ENCODE measurements at regions not wholly inside any gene's neighbourhood (a gene's known extent, or its start where the extent isn't known, plus 50 kb on each side); places are given as distances from the start of the nearest gene placed in this dataset.

DNA sequence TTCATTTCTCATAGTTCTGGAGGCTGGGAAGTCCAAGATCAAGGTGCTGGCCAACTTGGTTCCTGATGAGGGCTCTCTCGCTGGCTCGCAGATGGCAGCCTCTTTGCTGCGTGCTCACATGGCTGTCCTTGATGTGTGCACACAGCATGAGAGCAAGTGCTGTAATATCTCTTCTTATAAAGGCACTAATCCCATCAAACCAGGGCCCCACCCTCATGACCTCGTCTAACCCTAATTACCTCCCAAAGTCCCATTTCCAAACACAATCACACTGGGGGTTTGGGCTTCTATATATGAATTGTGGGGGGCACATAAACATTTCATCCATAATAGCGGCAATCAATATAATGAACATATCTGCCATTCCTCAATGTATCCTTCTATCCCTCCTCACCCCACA, 1062.1 kb downstream of the BRD1 start:
- Histone ChIP-seq H4K20me1 (ENCODE audit: insufficient read depth, low read length) (no peaks in the 10 kb centered on the region), H3K9me3 (ENCODE audit: low read length) (no peaks in the 10 kb centered on the region), H3K27me3 (ENCODE audit: control insufficient read depth in 1 of 2, insufficient read depth in 2 of 2, low read length in 2 of 2) (no peaks in the 10 kb centered on the region), H3K9ac (ENCODE audit: insufficient read depth, low read depth, low read length) (no peak overlapping the region), H3K4me3 (replicated peaks in 1 of 3; ENCODE audit: insufficient read depth in 1 of 3, low read depth in 2 of 3, low read length in 3 of 3) (no peak overlapping the region), H3K36me3 (replicated peaks in 1 of 2; ENCODE audit: control insufficient read depth in 1 of 2, insufficient read depth in 2 of 2, low read length in 2 of 2) (no peaks in the 10 kb centered on the region), H3K4me1 (ENCODE audit: insufficient read depth, low read length) (peaks cover 6% of the 10 kb centered on the region; the same call in 1 of the 2 replicates), H3K4me2 (ENCODE audit: low read depth, low read length) (no peak overlapping the region), H3K79me2 (ENCODE audit: insufficient read depth, low read length) (no peaks in the 10 kb centered on the region), H2AFZ (ENCODE audit: low read length) (no peak overlapping the region), H3K27ac (ENCODE audit: extremely low read length, insufficient read depth, low read length) (no peak overlapping the region)
- CTCF ChIA-PET (ENCODE audit: low intra/inter-chr PET ratio, low total read pairs): no interaction called here
- in situ Hi-C loops (cut with HindIII; ENCODE audit: extremely low pct_ligation_motif_present, low pct_unique_long_range_greater_than_20kb) (no loop called here), intact Hi-C loops (cut with micrococcal nuclease; ENCODE audit: unreplicated experiment) (no loop called here)
- no peak for FAIRE-seq
- POLR2A ChIA-PET: no interaction called here
- no peak for DNase-seq (ENCODE audit: low spot score)
- no TSS peak for BruUV-seq (replicated peaks)
- no peak for ATAC-seq
- WGBS (ENCODE audit: low lambda C conversion rate): 76% methylated on average over 5 of the region's 5 CpGs
- TF ChIP-seq ZNF264 (CRISPR knock-in tag; IDR thresholded peaks at IDR 0.05): peak; percentile 96
- TF ChIP-seq, protein P1, sequence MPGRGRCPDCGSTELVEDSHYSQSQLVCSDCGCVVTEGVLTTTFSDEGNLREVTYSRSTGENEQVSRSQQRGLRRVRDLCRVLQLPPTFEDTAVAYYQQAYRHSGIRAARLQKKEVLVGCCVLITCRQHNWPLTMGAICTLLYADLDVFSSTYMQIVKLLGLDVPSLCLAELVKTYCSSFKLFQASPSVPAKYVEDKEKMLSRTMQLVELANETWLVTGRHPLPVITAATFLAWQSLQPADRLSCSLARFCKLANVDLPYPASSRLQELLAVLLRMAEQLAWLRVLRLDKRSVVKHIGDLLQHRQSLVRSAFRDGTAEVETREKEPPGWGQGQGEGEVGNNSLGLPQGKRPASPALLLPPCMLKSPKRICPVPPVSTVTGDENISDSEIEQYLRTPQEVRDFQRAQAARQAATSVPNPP (CRISPR knock-in tag; IDR thresholded peaks at IDR 0.05): no peak
- peak; percentile 79; the same call in 1 of the 2 replicates for TF ChIP-seq ZNF564 (CRISPR knock-in tag; IDR thresholded peaks at IDR 0.05)

DNA sequence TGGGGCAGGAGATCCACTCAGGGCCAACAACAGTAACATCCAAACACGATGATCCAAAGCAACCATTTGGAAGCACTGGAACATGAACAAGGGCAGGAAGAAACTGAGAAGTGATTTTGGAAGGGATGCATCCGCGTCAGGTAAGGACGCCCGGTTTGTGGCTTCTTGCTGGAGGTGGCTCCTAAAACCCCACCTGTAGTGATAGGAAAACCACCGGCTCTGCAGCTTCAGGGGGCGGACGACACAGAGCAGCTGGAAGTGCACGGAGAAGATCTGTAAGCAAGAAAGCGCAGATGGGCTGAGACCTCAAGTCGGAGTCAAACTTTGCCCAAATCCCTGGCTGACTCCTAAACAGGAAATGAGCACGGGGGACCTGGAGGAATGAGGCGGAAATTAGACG, 1066.1 kb downstream of the BRD1 start:
- no peak overlapping the region for H3K9ac ChIP-seq (ENCODE audit: insufficient read depth, low read depth, low read length)
- no peak overlapping the region for H3K4me3 ChIP-seq (replicated peaks in 1 of 3; ENCODE audit: insufficient read depth in 1 of 3, low read depth in 2 of 3, low read length in 3 of 3)
- no peaks in the 10 kb centered on the region for H4K20me1 ChIP-seq (ENCODE audit: insufficient read depth, low read length)
- ChIA-PET CTCF (ENCODE audit: low intra/inter-chr PET ratio, low total read pairs) (no interaction called here), POLR2A (no interaction called here)
- intact Hi-C loops (cut with micrococcal nuclease; ENCODE audit: unreplicated experiment) (no loop called here), in situ Hi-C loops (cut with HindIII; ENCODE audit: extremely low pct_ligation_motif_present, low pct_unique_long_range_greater_than_20kb) (no loop called here)
- WGBS (ENCODE audit: low lambda C conversion rate): 92% methylated on average over 14 of the region's 14 CpGs
- ATAC-seq (no peak), DNase-seq (ENCODE audit: low spot score) (no peak), FAIRE-seq (no peak)
- no peaks in the 10 kb centered on the region for H3K9me3 ChIP-seq (ENCODE audit: low read length)
- H3K4me1 ChIP-seq (ENCODE audit: insufficient read depth, low read length): no peaks in the 10 kb centered on the region
- no peak overlapping the region for H3K4me2 ChIP-seq (ENCODE audit: low read depth, low read length)
- no peak overlapping the region for H3K27ac ChIP-seq (ENCODE audit: extremely low read length, insufficient read depth, low read length)
- H3K79me2 ChIP-seq (ENCODE audit: insufficient read depth, low read length): no peaks in the 10 kb centered on the region
- 0 out of 5 replicates have a peak, but pooled peaks cover 0 to 3% of the 10 kb centered on the region in 2 experiments for H3K36me3 ChIP-seq (replicated peaks in 1 of 2; ENCODE audit: control insufficient read depth in 1 of 2, insufficient read depth in 2 of 2, low read length in 2 of 2)
- BruUV-seq (replicated peaks): no TSS peak
- no peaks in the 10 kb centered on the region for H3K27me3 ChIP-seq (ENCODE audit: control insufficient read depth in 1 of 2, insufficient read depth in 2 of 2, low read length in 2 of 2)
- TF ChIP-seq, protein P2, sequence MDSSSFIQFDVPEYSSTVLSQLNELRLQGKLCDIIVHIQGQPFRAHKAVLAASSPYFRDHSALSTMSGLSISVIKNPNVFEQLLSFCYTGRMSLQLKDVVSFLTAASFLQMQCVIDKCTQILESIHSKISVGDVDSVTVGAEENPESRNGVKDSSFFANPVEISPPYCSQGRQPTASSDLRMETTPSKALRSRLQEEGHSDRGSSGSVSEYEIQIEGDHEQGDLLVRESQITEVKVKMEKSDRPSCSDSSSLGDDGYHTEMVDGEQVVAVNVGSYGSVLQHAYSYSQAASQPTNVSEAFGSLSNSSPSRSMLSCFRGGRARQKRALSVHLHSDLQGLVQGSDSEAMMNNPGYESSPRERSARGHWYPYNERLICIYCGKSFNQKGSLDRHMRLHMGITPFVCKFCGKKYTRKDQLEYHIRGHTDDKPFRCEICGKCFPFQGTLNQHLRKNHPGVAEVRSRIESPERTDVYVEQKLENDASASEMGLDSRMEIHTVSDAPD (CRISPR knock-in tag; IDR thresholded peaks at IDR 0.05): no peak
- TF ChIP-seq, protein P3, sequence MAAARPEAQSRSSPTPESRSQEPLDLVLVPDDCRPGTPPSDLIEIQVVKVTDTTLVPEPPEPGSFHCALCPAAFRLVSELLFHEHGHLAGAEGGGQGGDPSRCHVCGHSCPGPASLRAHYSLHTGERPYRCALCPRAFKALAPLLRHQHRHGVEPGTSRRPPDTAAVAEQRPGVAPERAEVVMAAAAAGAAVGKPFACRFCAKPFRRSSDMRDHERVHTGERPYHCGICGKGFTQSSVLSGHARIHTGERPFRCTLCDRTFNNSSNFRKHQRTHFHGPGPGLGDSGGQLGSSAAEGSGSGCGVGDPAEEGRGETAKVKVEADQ (CRISPR knock-in tag; IDR thresholded peaks at IDR 0.05; ENCODE audit: borderline replicate concordance): no peak
- TF ChIP-seq ZNF614 (CRISPR knock-in tag; IDR thresholded peaks at IDR 0.05; ENCODE audit: borderline replicate concordance) (no peak), SP140L (CRISPR knock-in tag; IDR thresholded peaks at IDR 0.05; ENCODE audit: borderline replicate concordance) (no peak), ZSCAN20 (CRISPR knock-in tag; IDR thresholded peaks at IDR 0.05; ENCODE audit: borderline replicate concordance) (no peak)
- H2AFZ ChIP-seq (ENCODE audit: low read length): no peak overlapping the region

All from HepG2 (cell line).